ENCODE measurements at regions not wholly inside any gene's neighbourhood (a gene's known extent, or its start where the extent isn't known, plus 50 kb on each side); places are given as distances from the start of the nearest gene placed in this dataset.

GRCh38 chr6:16974704-16975359 is 127.0 kb upstream of the STMND1 start:
- DNase-seq = no peak

GRCh38 chr6:16974387-16974673 is 127.5 kb upstream of the STMND1 start:
- DNase-seq = no peak

GRCh38 chr6:16973545-16974386 is 128.1 kb upstream of the STMND1 start:
- no peak for DNase-seq

GRCh38 chr6:16973051-16973450 is 128.8 kb upstream of the STMND1 start:
- no peak for DNase-seq

- no peak for DNase-seq
Measured at GRCh38 chr6:16972535-16972934, 129.3 kb upstream of the STMND1 start.

GRCh38 chr6:16969699-16970655 is 131.9 kb upstream of the STMND1 start:
- no peak for DNase-seq

GRCh38 chr6:16968101-16968500 is 133.7 kb upstream of the STMND1 start:
- no peak for DNase-seq

- no peak for DNase-seq
Measured at GRCh38 chr6:16967470-16967817, 134.4 kb upstream of the STMND1 start.

GRCh38 chr6:16966791-16967469 is 134.9 kb upstream of the STMND1 start:
- no peak for DNase-seq

GRCh38 chr6:16965689-16966088 is 136.2 kb upstream of the STMND1 start:
- DNase-seq = no peak

- no peak for DNase-seq
Measured at GRCh38 chr6:16964553-16965499, 137.0 kb upstream of the STMND1 start.

- no peak for DNase-seq
Measured at GRCh38 chr6:16961577-16961976, 140.3 kb upstream of the STMND1 start.

- no peak for DNase-seq
Measured at GRCh38 chr6:16959789-16960188, 142.1 kb upstream of the STMND1 start.

GRCh38 chr6:16956361-16956760 is 145.5 kb upstream of the STMND1 start:
- DNase-seq = no peak

GRCh38 chr6:16955899-16956298 is 146.0 kb upstream of the STMND1 start:
- DNase-seq = no peak

- DNase-seq = no peak
Measured at GRCh38 chr6:16953905-16954304, 147.9 kb upstream of the STMND1 start.

GRCh38 chr6:16953446-16953845 is 148.4 kb upstream of the STMND1 start:
- no peak for DNase-seq

- no peak for DNase-seq
Measured at GRCh38 chr6:16950825-16951495, 150.9 kb upstream of the STMND1 start.

- DNase-seq = no peak
Measured at GRCh38 chr6:16950302-16950701, 151.5 kb upstream of the STMND1 start.

GRCh38 chr6:16949716-16950115 is 152.1 kb upstream of the STMND1 start:
- no peak for DNase-seq

- DNase-seq = no peak
Measured at GRCh38 chr6:16948396-16948795, 153.5 kb upstream of the STMND1 start.
